NCI-H2081 (cell line): ENCODE measurements at regions not wholly inside any gene's neighbourhood (a gene's known extent, or its start where the extent isn't known, plus 50 kb on each side); places are given as distances from the start of the nearest gene placed in this dataset.
"Not testable (repeated sequence)": the region's sequence is repeated elsewhere in the genome, so short reads cannot be mapped to it uniquely, and the experiment has no call there.

Experiments
- DNase-seq, 2 experiments: peaks; one replicate each; lab custom pipeline; 2025; lab: John Stamatoyannopoulos, UW

DNA sequence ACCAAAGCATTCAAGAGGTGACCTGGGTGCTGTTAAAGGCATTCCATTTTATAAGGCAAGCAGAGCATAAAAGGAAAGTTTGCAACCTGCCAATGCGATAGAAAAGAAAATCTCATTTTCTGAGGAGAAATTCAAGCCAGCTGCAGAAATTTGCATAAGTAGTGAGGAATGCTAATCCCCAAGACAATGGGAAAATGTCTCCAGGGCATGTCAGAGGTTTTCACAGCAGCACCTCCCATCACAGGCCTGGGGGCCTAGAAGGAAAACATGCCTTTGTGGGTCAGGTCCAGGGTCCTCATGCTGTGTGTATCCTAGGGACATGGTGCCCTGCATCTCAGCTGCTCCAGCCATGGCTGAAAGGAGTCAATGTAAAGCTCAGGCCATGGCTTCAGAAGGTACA lies 775.8 kb downstream of the IGSF11 start:
- not testable (repeated sequence) for DNase-seq

GRCh38 chr3:118262800-118263402 lies 771.7 kb downstream of the IGSF11 start:
- no peak for DNase-seq

GRCh38 chr3:118267588-118267987 lies 767.1 kb downstream of the IGSF11 start:
- no peak for DNase-seq

GRCh38 chr3:118269537-118270125 lies 765.0 kb downstream of the IGSF11 start:
- DNase-seq = no peak

DNA sequence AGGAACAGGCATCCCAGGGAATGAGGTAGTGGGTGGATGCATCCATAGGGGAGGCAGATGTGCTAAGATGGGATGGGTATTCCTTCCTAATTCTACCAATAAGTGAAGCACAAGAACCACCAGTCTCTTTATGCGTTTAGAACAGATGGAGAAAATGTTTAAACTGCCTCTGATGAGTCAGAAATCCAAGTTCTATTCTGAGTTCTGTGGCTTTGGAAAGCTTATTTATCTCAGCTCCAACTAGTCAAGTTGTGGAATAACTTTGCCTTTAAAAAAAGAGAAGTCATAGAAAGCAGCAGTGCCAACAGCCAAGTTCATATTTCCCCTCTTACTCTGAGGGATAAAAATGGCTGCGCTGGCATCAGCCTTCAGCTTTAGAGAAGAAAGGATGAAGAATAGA lies 761.7 kb downstream of the IGSF11 start:
- DNase-seq = no peak

- DNase-seq = no peak
Measured at GRCh38 chr3:118277814-118278213, 756.8 kb downstream of the IGSF11 start.

DNA sequence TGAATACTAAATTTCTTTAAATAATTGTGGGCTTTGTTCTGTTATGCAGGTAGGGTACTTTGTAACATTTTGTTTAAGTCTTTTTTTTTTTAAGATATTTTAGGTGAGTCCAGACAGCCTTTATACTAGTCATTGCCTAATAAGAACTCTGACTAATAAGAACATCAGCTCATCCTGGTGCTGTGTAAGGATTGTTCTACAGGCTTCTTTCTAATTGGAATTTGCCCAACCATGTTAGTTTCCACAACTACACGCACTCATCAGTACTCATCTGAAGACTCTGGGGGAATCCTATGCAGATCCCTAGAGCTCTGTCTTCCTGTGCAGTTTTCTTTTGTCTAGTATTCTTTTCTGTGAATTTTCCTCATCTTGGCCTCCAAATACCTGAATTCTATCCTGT lies 741.8 kb downstream of the IGSF11 start:
- DNase-seq = no peak

GRCh38 chr3:118298133-118298532 lies 736.5 kb downstream of the IGSF11 start:
- DNase-seq = no peak

- no peak for DNase-seq
Measured at GRCh38 chr3:118304557-118304956, 730.1 kb downstream of the IGSF11 start.

DNA sequence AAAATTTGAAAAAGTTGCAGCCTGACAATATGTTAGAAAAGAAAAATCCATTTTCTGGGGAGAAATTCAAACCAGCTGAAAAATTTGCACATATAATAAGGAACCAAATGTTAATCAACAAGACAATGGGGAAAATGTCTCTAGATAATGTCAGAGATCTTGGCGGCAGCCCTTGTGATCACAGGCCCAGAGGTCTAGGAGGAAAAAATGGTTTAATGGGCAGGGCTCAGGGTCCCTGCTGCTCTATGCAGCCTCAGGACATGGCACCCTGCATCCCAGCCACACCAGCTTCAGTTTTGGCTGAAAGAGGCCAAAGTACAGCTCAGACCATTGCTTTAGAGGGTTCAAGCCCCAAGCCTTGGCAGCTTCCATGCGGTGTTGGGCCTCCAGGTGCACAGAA lies 701.9 kb downstream of the IGSF11 start:
- no peak for DNase-seq

DNA sequence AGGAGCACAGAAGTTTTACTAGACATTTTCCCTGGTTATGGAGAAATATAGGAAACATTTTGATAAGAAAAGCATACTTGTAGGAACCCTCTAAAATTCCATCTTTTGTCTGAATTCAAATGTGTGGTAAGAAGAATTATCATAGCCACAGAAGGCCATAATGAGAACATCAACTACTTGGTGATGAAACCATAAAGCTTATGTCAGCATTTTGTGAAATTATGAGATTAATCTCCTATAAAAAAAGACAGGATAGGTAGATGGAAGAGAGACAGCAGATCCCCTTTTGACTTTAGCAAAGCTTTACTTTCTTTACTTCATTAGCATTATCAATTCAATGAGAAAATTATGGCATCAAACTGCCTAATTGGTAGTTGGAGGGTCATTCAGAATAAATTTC lies 697.0 kb downstream of the IGSF11 start:
- DNase-seq = no peak

GRCh38 chr3:118347396-118348168 lies 687.1 kb downstream of the IGSF11 start:
- DNase-seq = no peak

DNA sequence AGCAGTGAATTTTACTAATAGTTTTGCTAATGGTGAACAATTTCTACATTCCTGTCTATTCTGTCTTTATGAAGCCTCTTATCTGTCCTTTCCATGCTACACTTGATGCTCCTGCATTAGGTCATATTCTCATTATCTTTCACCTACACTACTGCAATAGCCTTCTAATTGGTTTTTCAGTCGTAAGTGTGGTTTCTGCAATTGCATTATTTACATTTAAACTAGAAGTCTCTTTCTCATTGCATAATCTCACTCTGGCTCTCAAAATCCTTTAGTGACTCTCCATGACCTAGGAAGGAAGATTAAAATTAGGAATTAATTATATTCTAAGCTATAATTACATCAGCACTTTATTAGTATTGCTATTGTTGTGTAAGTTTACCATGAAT lies 686.5 kb downstream of the IGSF11 start:
- DNase-seq = no peak

GRCh38 chr3:118354556-118354955 lies 680.1 kb downstream of the IGSF11 start:
- no peak for DNase-seq

DNA sequence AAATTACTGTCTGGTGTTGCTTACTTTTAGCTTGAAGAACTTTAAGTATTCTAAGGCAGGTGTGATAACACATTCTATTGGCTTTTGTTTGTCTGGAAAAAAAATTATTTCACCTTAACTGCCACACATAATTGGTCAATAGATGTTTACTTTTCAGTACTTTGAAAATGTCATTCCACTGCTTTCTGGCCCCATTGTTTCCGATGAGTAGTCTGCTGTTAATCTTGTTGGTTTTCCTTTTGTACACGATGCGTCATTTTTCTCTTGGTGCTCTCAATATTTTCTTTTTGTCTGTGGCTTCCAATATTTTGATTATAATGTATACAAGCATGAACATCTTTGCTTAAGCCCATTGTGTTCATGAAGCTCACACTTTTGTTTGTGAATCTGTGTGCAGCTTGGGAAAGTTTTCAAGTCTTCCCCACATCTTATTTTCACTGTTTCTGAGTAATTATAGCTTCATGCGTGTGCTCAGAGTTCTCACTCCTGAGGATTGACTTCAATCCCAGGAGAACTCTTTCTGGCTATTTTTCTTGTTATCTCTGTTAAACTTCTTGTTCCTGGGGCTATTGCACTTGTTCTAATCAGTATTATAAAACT lies 664.7 kb downstream of the IGSF11 start:
- no peak for DNase-seq

- peak; percentile 1 to 10 for DNase-seq
Measured at GRCh38 chr3:118380576-118380975, 654.1 kb downstream of the IGSF11 start.

GRCh38 chr3:118396491-118396890 lies 638.2 kb downstream of the IGSF11 start:
- DNase-seq = no peak

DNA sequence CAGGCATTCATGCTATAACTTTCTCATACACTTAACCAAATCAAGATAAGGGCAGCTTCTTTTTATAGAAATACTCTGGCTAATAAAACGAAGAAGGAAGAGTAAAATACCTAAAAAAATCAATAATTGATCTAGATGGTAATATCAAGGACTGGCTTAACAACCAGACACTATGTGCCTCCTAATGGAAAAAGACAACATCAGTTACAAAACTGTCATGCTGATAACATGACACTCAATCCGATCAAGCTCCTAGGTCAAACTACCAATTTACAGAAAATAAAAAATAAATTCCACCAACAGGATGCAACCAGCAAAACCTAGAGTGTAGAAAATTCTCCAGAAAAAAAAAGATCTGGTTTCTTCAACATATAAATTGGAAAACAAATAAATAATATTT lies 634.6 kb downstream of the IGSF11 start:
- no peak for DNase-seq

GRCh38 chr3:118400886-118401285 lies 633.8 kb downstream of the IGSF11 start:
- no peak for DNase-seq

DNA sequence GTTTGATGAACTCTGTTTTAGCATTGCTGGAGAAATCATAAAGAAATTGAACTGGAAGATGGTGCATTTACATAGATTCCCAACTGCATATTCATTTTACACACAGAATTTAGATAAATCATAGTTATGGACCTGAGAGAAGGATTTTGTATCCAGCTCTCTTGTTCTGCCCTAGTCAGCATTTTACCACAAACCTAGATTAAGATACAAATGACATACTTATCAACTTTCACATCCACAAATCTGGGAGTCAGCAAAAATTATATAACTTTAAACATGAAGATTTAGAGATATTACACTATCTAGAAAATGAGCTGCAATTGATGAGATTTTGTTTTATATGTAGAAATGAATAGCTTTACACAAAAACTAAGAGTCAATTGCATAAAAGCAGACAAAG lies 632.8 kb downstream of the IGSF11 start:
- no peak for DNase-seq

DNA sequence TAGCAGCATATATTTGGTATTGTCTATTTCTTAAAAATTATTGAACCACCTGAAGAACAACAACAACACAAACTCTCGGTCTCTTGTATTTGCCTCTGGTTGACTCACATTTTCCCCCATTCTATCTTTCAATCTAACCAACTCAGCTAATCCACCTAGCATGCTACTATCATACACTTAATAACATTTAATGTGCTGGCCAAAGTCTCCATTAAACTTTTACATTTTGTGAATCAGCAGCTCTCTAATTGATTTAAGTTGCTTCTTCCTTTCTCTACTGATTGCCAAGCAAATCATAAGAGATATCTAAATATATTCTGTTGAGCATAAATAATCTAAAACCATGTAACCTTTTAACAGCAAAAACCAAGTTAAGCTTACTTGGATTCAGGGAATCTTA lies 631.7 kb downstream of the IGSF11 start:
- DNase-seq = no peak

DNA sequence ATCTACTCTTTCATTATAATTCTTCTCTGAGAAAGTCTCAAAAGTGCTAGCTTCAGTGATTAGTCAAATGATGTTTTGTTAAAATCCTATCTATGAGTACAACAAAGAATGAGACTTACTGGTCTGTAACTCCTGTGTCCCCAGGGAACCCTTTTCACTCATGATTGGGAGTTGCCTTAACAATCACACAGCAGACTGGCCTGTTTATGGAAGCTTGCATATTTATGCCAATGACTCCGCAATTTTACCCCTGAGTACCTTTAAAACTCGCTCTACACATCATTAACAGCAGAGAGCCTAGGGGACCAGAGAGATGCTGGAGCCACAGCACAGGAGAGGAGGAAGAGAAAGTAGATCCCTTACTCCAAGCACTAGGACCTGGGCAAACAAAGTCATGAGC lies 628.1 kb downstream of the IGSF11 start:
- DNase-seq = no peak

GRCh38 chr3:118408431-118408830 lies 626.2 kb downstream of the IGSF11 start:
- no peak for DNase-seq
